ENCODE measurements at regions not wholly inside any gene's neighbourhood (a gene's known extent, or its start where the extent isn't known, plus 50 kb on each side); places are given as distances from the start of the nearest gene placed in this dataset.

DNA sequence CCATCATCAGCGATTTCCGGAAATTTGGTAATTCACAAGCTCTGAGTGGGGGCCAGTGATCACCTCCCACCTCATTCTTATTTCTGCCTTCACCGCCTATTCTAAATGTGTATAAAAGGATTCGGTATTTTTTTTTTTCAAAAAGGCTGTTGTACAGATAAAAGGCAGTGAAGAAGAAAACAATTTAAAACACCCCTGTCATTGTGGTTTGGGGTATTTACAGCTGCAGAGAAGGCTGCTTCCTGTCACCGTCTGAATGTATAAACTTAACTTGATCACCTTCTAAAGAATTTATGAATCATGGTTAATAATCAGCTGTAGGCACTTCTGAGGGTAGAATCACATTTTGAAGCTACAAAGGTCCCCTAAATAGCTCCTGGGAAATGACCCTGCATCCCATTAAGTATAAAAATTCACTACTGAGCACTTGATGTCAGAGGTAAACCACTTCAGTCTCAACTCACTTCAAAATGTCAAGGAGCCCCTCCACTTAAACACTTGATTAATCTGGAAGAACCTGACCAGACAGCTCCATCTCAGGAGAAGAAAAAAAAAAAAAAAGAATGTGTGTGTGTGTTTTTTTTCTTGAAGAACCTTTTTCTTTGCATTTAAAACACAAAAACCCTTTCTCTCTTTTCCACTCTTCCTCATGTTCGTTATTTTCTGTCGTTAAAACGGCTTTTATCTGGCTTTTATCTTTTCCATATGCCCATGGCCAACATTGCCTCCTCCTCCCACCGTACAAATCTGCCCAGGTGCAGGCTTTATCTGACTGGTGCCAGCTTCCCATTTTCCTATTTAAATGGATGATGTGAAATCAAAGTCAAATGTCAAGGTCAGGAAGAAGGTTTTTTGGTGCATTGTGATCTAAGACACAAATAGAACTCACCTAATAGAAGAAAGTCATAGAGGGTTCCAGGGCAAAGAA lies 291.2 kb downstream of the IRX1 start:
- no peak for DNase-seq (ENCODE audit: low spot score)
- no peak for FAIRE-seq

DNA sequence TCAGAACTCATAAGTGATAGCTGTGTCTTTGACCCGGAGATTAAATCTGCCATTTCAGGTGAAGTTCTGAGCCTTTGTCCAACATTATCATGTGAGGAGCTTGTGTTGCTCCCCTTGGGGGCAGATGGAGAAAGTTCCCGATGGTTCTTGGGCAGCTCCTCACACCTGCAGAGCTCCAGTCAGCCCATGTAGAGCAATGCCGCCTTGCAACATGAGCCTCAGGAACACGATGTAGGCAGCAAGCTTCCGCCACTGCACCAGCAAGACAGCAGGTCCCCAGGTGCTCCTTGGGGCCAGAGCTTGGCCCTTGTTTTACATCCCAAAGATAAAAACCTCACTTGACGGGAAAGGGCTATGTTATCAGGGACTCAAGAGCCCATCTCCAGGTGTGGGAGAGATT lies 292.7 kb downstream of the IRX1 start:
- FAIRE-seq (no peak), DNase-seq (ENCODE audit: low spot score) (no peak)

DNA sequence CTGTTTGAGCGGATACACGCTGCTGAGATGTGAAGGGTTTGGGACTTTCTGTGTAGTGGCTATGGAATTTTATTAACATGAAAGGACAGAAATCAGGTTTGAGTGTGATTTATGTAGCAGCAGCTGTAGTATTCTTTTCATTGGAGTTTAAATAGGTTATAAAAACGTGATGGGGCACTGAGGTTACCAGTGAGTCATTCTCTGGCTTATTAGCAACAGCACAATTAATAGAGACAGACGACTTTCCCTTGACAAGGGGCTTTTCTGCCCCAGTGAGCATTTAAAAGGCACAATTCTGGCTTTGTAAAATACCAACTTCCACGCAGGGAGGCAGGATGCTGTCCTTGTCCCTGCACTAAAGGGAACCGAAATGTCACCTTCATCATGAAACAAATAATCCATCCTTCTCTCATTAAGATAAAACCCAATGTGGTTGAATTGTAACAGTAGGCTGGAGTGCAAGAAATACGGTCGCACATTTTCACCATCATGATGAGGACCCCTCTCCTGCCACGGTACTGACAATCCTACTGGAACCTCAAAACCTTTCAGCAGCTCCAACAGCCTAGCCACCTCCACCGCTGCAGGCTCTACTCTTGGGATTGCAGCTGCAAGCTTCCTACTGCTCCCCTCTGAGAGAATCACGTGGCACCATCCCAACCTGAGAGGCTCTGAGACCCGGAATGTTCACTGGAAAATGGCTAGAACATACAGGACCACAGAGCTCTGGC lies 293.9 kb downstream of the IRX1 start:
- no peak for DNase-seq (ENCODE audit: low spot score)
- FAIRE-seq = no peak

DNA sequence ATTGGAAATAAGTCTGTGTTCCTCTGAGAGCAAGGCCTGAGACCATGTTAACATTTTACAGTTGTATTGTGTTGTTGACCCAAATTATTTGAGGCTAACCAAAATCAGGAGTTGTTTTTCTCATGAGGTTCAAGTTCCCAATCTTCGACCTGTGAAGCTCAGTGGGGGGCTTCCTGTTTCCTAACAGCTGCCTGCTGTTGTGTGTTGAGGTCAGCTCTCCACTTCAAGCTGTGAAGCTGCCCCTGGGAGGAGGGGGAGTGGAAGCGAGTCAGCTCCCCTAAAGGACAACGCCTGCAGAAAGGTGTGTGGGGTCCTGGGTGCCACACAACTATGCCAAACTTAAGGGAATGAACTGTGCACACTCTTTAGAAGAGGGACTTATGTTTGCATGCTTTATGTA lies 295.5 kb downstream of the IRX1 start:
- no peak for FAIRE-seq
- DNase-seq (ENCODE audit: low spot score) = no peak

DNA sequence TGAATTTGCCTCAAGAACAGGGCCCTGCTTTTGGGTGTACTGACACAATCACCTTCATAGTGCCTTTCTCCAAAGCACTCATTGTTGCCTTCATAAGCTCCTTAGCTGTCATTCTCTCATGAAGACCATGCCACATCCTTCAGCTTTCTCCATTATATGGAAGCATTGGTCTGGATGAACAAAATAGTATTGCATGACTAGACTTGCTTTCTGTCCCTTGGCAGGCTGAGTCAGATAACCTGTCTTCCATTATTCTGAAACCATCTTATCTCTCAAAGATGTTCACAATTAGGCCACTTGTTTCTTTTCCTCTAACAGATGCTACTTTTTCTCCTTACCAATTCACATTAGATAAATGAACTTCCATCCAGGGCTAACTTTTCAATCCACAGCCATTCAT lies 297.9 kb downstream of the IRX1 start:
- FAIRE-seq (no peak), DNase-seq (ENCODE audit: low spot score) (no peak)

DNA sequence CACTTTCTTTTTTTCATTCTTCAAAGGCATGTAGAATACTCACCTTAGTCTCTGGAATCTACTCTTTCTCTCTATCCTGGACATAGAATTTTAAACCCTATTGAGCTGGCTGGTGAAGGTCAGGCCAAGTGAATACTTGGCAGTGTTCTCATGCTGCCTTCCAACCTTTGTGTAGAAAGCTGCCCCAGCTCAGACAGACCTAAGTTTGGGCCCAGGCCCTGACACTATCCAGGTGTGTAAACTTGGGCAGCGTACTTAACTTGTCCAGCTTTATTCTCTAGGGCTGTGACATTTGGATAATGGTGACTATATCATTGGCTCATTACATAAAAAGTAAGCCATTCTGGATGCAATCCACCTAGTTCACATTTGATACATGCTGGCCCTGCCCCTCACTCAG lies 298.3 kb downstream of the IRX1 start:
- DNase-seq (ENCODE audit: low spot score) (no peak), FAIRE-seq (no peak)

DNA sequence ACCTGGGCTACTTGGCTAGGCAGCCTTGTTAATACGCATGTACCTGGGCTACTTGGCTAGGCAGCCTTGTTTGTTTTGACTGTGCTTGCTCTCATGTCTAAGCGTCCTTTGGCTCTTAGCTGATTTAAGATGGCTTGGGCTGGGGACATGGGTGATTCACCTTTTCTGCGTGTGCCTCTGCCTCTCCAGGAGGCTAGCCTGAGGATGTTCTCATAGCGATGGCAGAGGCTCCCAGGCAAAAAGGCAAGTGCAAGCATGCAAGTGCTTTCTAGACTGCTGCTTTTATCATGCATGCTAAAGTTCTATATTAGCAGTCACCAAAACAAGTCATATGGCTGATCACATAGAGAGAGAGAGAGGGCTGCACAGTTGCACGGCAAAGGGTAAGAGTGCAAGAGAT lies 300.5 kb downstream of the IRX1 start:
- DNase-seq (ENCODE audit: low spot score) = no peak

DNA sequence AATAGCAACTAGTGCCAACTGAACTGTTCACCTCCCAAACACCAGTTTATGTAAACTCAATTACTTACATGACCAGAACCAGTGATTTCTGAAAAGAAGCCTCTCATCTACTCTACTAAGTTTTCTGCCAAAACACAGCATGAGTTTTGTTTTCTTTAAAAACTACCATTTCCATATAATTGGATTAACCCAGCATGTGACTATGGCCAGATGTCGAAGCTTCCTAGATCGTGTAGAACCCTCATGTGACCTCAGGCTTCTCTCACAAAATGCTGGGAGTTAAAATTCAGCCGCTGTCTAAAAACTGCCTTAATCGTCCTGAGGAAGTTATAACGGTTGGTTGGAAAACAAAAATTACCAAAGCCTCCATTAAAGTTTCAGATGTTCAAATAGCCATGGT lies 303.5 kb downstream of the IRX1 start:
- no peak for FAIRE-seq
- DNase-seq (ENCODE audit: low spot score) = no peak

More for the DNA sequence above, 300.5 kb downstream of the IRX1 start:
- FAIRE-seq = no peak

DNA sequence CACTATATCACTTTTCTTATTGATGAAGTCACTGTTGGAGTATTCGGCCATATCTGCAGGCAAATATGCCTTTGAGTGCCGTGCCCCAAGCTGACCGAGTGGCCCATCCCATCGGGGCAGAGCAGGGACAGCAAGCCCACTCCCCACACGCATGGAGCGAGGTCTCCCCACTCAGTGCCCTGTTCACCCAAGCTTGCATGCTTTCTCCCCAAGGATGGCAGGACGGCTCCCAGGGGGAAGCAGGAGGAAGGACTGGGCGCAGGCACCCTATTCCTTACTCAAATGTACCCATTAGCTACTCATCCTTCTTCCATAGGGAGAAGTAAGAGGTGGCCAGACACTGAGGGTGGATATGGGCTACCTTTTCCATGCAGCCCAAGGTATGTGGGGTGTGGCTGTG lies 309.0 kb downstream of the IRX1 start:
- no peak for FAIRE-seq
- DNase-seq (ENCODE audit: low spot score) = no peak

DNA sequence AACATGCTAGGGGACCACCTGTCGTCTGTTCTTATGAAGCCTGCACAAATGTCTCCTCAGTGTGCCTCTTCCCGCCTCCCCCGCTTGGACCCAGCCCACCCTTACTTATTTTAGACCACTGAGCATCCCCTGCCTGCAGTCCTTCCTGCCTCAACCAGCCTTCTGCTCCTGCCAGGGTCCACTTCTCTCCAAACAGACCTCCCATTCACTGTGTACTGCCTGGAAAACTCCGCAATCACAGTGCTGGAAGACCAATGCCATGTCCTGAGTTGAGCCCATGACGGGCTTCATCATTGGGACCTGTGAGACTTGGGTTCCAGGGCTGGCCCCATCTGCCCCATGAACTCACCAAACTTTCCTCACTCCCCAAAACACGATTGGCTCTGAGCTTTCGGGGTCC lies 309.4 kb downstream of the IRX1 start:
- no peak for DNase-seq (ENCODE audit: low spot score)
- FAIRE-seq = no peak

DNA sequence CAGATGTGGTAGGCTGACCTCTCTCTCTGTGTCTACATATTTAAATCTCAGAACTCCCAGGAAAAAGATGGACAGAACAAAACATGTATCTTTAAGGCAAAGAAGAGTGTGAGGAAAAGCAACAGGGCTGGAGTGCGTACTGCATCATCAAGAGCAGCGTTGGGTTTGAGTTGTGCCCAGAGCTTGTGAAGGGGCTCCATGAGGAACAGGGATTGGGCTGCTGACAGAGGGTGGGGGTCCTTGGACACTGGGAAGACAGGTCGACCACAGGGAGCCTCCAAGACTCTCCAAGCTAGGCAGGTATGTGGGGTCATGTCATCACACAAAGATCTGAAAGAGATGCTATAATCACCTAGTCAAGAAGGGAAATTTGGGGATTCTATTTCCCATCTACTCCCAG lies 309.9 kb downstream of the IRX1 start:
- DNase-seq (ENCODE audit: low spot score) = no peak
- FAIRE-seq = no peak

DNA sequence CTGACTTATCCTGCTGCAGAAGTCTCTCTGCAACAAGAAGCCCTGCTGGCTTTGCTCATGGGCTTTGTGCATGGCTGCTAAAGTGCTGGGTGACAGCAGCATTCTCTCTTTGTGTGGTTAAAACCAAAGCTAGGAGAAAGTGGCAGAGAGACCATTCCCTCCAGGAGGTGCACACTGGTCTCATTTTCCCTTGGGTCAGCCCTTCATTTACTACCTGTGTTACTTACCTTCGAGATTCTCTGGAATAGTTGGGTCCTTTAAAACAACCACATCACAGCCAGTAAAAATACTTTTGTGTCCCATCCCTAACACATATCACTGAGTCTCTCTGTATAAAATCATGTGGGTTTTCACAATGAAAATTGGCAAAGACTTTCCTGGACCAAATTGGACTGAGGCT lies 315.5 kb downstream of the IRX1 start:
- DNase-seq (ENCODE audit: low spot score) = no peak

DNA sequence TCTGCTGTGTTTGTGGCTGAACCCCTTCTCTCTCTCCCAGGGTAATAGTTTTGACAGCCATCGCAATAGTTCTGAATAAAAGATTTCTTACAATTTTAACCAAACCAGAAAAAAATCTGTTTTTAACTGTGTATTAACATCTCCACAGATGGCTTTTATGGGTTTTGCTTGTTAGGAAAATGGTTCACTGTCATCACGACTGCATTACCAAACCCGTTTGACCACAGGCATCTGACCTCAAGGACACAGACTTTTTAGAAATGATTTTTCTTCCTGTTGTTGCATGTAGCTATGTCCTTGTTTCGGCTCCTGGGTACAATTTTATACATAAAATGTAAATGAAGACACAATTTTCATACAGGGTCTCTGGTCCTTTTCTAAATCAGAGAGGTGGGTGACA lies 316.1 kb downstream of the IRX1 start:
- DNase-seq (ENCODE audit: low spot score) = no peak
- FAIRE-seq = no peak

More for the DNA sequence above, 315.5 kb downstream of the IRX1 start:
- FAIRE-seq = no peak

DNA sequence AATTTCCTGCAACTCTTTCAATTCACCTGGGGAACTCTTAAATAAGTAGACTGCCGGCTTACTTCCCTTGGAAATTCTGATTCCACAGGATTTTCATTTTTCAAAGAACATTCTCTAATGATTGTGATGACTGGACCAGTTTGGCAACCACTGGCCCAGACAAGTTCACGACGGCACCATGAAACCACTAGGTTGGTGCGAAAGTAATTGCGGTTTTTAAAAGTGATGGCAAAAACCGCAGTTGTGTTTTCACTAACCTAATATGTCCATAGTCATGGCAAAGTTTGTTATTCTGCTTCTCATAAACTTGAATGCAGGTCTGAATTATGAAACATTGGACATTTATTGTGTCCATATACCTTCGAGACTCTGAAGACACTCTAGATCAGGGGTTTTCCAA lies 317.2 kb downstream of the IRX1 start:
- no peak for FAIRE-seq

DNA sequence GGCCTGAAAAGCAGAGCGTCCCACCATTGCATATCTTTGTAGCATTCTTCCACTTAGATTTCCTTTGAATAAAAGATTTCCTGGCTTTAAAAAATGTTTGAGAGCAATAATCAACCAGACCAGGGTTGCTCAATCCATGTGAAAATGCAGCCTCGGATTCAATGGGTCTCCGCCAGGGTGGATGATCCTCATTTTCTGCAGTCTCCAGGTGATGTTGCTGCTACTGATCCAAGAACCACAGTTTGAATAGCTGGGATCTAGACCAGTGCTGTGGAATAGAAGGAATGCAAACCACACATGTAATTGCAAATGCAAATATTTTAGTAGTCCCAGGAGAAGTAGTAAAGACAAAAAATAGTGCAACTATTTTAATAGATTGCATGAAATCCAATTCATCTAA lies 317.6 kb downstream of the IRX1 start:
- no peak for DNase-seq (ENCODE audit: low spot score)
- FAIRE-seq = no peak

More for the DNA sequence above, 317.2 kb downstream of the IRX1 start:
- no peak for DNase-seq (ENCODE audit: low spot score)

DNA sequence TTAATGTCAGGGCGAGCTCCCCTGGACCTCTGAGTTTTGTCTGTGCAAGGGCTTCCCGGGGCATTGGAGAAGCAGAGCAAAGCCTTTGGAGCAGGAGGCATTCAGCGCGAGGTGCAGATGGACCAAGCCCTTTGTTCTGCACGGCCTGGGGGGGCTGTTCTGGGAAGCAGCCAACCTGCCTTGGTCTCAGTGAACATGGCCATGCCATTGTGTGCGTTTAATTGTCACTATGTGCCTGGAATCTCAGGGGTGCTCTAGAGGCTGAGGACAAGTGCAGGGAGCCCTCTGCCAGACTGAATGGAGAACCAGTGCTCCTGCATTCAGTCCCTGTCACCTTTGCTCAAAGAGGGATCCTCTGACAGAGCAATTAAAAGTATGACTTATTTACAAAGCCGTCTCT lies 329.4 kb downstream of the IRX1 start:
- DNase-seq (ENCODE audit: low spot score) = no peak
- no peak for FAIRE-seq

DNA sequence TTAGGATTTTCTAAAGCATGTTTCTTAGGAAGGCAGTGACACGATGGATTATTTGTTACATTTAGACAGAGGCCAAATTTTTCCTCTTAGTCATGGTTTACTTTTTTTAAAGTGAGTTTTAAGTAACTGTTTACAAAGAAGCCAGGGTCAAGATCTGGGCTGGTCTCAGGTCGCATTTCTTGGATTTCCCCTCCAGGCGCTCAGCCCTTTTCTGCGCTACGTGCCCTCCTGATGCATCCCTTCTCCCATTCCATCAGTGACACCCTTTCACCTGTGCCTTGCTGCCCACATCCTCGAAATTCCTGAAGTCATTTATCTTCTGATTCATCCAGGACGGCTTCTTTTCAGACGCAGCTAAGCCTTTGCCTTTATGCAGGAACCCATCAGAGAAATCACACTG lies 330.3 kb downstream of the IRX1 start:
- FAIRE-seq (no peak), DNase-seq (ENCODE audit: low spot score) (no peak)

DNA sequence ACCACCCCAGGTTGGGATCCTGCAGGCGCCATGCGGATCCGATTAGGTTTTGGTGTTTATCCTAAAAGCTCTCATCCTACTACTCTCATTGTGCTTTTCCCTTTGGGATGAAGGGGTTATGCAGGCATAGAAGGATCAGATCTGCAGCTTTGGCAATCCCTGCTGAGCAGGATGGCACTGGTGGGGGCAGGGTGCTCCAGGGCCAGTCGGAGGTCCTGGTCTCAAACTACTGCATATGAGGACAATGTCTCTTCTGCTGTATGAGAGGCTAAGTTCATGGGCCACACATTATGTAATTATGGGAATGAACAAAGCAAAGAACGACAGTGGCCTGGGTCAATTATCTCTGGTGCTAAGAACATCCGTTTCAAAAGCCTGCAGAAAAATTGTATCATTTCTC lies 334.2 kb downstream of the IRX1 start:
- DNase-seq (ENCODE audit: low spot score) = no peak
- no peak for FAIRE-seq

DNA sequence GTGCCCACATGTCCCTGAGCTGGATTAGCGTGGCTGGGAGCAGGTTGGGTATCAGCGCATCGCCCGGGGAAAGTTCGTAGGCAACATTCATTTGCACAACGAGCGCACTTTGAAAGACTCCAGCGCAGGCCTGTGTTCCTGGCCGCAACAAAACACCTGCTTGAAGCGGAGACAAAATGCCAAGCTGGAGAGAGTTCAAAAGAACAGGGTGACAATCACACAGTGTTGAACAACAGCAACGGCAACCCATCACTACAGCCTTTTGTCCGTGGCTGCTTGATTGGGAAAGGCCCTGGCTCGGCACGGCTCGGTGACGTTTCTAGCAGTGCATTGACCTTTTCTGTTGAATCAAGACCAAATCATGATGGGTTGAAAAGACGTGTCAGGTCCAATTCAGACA lies 336.3 kb downstream of the IRX1 start:
- no peak for DNase-seq (ENCODE audit: low spot score)
- FAIRE-seq = no peak

DNA sequence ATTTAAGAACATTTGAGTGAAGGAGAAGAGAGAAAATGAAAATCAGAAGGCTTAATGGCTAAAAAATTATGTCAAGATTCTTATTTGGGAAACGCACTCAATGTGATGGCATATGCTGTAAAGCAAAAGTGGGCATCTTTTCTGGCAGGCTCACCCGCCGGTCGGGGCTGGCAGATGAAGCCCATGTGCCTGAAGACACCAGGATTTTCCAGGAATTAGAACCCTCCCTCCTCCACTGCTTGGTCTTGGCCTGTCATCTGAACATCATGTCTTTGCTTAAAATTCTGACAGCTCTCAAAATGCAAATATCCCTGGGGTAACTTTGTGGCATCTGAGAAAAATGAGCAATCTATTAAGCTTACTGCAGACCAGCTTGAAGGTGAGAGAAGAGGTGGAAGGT lies 337.9 kb downstream of the IRX1 start:
- DNase-seq (ENCODE audit: low spot score) = no peak
- FAIRE-seq = no peak

DNA sequence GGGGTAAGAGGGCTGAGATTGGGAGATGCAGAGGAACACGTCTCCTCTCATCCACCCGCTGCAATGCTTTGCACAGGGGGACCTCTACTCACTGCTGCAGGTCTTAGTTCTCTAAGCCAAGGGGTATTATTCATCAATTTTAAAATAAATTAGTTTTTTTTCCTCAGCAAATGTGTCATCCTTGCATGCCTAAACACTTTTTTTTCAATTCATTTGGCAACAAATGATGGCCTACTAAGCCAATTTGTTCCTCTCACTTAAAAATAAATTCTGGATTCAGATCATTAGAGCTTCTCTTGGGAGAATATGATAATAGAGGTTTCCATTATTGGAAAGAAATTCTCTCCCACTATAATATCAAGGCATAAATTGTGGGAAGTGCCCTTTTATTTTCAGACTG lies 338.3 kb downstream of the IRX1 start:
- FAIRE-seq = no peak
- no peak for DNase-seq (ENCODE audit: low spot score)

DNA sequence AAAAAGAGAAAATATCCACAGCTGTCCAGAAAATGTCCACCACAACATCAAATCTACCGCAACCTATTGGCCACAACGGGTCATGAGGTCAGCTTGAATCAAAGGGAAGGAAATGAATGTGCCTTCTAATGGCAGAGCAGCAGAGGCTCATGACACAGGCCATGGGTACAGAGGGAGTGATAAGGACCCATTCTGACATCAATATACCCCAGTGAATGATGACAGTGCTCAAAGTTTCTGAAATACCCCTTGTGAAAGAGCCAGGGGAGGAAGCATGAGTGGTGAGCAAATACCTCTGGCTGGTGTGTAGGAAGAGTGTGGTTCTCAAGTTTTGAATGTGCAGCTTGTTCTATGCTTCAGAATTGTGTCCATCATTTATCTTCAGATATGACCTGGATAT lies 348.2 kb downstream of the IRX1 start:
- DNase-seq (ENCODE audit: low spot score) (no peak), FAIRE-seq (no peak)

DNA sequence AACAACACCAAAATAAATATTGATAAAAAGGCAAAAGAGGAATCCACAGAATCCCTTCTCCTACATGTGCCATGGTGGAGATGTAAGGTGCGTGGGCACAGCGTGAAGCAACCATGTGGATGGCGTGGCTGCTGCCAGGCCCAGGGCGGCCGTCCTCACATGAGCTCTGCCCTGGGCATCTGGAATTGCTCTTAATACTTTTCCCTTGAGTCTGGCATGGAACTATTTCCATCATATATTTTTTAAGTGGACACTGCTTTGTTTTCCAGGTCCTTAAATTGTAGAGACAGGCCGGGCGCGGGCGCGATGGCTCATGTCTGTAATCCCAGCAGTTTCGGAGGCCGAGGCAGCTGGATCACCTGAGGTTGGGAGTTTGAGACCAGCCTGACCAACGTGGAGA lies 349.3 kb downstream of the IRX1 start:
- FAIRE-seq (no peak), DNase-seq (ENCODE audit: low spot score) (no peak)
